SJSA1 (cell line): ENCODE measurements at regions not wholly inside any gene's neighbourhood (a gene's known extent, or its start where the extent isn't known, plus 50 kb on each side); places are given as distances from the start of the nearest gene placed in this dataset.
A peak's percentile ranks its signal among the peaks of the same experiment; 100 is the strongest.

Experiments used
- DNase-seq, 2 experiments: peaks; one replicate each; pipeline ENCODE4 v3.0.0-alpha.2; 2015 to 2020; ENCODE audit warnings: low spot score in 2 of 2, low read depth in 1 of 2
- H3K27ac ChIP-seq: fragments of 250-450 bp; sonication (Bioruptor Pico); 2 replicates; pipeline ENCODE4 v1.5.1; 2020; ENCODE audit warnings: mild to moderate bottlenecking, moderate library complexity
- H3K27me3 ChIP-seq: fragments of 250-450 bp; sonication (Bioruptor Pico); replicated peaks from 2 replicates; pipeline ENCODE4 v1.5.1; 2020; ENCODE audit warnings: mild to moderate bottlenecking, moderate library complexity
- H3K36me3 ChIP-seq: fragments of 250-450 bp; sonication (Bioruptor Pico); 2 replicates; pipeline ENCODE4 v1.5.1; 2020; ENCODE audit warnings: mild to moderate bottlenecking
- H3K4me1 ChIP-seq: fragments of 250-450 bp; sonication (Bioruptor Pico); replicated peaks from 2 replicates; pipeline ENCODE4 v1.6.1; 2021; ENCODE audit warnings: mild to moderate bottlenecking
- H3K4me3 ChIP-seq: fragments of 250-450 bp; sonication (Bioruptor Pico); 2 replicates; pipeline ENCODE4 v1.5.1; 2020; ENCODE audit warnings: mild to moderate bottlenecking
- H3K9me3 ChIP-seq: fragments of 250-450 bp; sonication (Bioruptor Pico); replicated peaks from 2 replicates; pipeline ENCODE4 v1.5.1; 2020; ENCODE audit warnings: mild to moderate bottlenecking

GRCh38 chr15:99473981-99474906 lies 91.5 kb upstream of the MEF2A start:
- Histone ChIP-seq H3K4me3 (no peak overlapping the region), H3K27me3 (no peaks in the 10 kb centered on the region), H3K36me3 (no peaks in the 10 kb centered on the region), H3K27ac (no peak overlapping the region), H3K9me3 (no peaks in the 10 kb centered on the region), H3K4me1 (peaks cover 17% of the 10 kb centered on the region)
- no peak for DNase-seq

GRCh38 chr15:99474909-99475753 lies 90.7 kb upstream of the MEF2A start:
- H3K36me3 ChIP-seq = no peaks in the 10 kb centered on the region
- H3K4me3 ChIP-seq = no peak overlapping the region
- no peaks in the 10 kb centered on the region for H3K27me3 ChIP-seq
- DNase-seq = peak in 1 of 2 experiments; percentile 36
- no peak overlapping the region for H3K27ac ChIP-seq
- H3K9me3 ChIP-seq = no peaks in the 10 kb centered on the region
- H3K4me1 ChIP-seq = peaks cover 17% of the 10 kb centered on the region

- no peak overlapping the region for H3K27ac ChIP-seq
- H3K9me3 ChIP-seq = no peaks in the 10 kb centered on the region
- DNase-seq = peak in 1 of 2 experiments; percentile 33
Measured at GRCh38 chr15:99475754-99476412, 89.9 kb upstream of the MEF2A start.

GRCh38 chr15:99476413-99477222 lies 89.2 kb upstream of the MEF2A start:
- H3K4me1 ChIP-seq = peaks cover 17% of the 10 kb centered on the region
- no peaks in the 10 kb centered on the region for H3K27me3 ChIP-seq
- peak; percentile 57 to 73 for DNase-seq
- 0 out of 2 replicates have a peak overlapping the region, but pooled peaks have one; percentile 12 for H3K27ac ChIP-seq
- no peak overlapping the region for H3K4me3 ChIP-seq
- no peaks in the 10 kb centered on the region for H3K9me3 ChIP-seq
- H3K36me3 ChIP-seq = no peaks in the 10 kb centered on the region

More at GRCh38 chr15:99475754-99476412, 89.9 kb upstream of the MEF2A start:
- Histone ChIP-seq H3K27me3 (no peaks in the 10 kb centered on the region), H3K36me3 (no peaks in the 10 kb centered on the region), H3K4me1 (peaks cover 17% of the 10 kb centered on the region), H3K4me3 (no peak overlapping the region)

- H3K4me3 ChIP-seq = no peak overlapping the region
- no peak overlapping the region for H3K27ac ChIP-seq
- no peaks in the 10 kb centered on the region for H3K27me3 ChIP-seq
- H3K36me3 ChIP-seq = no peaks in the 10 kb centered on the region
- DNase-seq = peak in 1 of 2 experiments; percentile 32
- H3K9me3 ChIP-seq = no peaks in the 10 kb centered on the region
- peaks cover 17% of the 10 kb centered on the region for H3K4me1 ChIP-seq
Measured at GRCh38 chr15:99477791-99478471, 87.9 kb upstream of the MEF2A start.

- peaks cover 17% of the 10 kb centered on the region for H3K4me1 ChIP-seq
- DNase-seq = no peak
- no peaks in the 10 kb centered on the region for H3K9me3 ChIP-seq
- no peak overlapping the region for H3K27ac ChIP-seq
- H3K36me3 ChIP-seq = no peaks in the 10 kb centered on the region
- no peaks in the 10 kb centered on the region for H3K27me3 ChIP-seq
- no peak overlapping the region for H3K4me3 ChIP-seq
Measured at GRCh38 chr15:99478977-99479376, 86.8 kb upstream of the MEF2A start.

GRCh38 chr15:99480016-99480810 lies 85.6 kb upstream of the MEF2A start:
- Histone ChIP-seq H3K27ac (no peak overlapping the region), H3K9me3 (no peaks in the 10 kb centered on the region), H3K27me3 (no peaks in the 10 kb centered on the region), H3K4me3 (no peak overlapping the region), H3K4me1 (peaks cover 17% of the 10 kb centered on the region), H3K36me3 (no peaks in the 10 kb centered on the region)
- DNase-seq = no peak

- no peak overlapping the region for H3K4me3 ChIP-seq
- H3K4me1 ChIP-seq = peaks cover 21% of the 10 kb centered on the region
- no peaks in the 10 kb centered on the region for H3K9me3 ChIP-seq
- no peaks in the 10 kb centered on the region for H3K27me3 ChIP-seq
- DNase-seq = no peak
- no peaks in the 10 kb centered on the region for H3K36me3 ChIP-seq
- no peak overlapping the region for H3K27ac ChIP-seq
Measured at GRCh38 chr15:99481113-99481950, 84.5 kb upstream of the MEF2A start.

- DNase-seq = no peak
- no peaks in the 10 kb centered on the region for H3K36me3 ChIP-seq
- no peak overlapping the region for H3K27ac ChIP-seq
- no peak overlapping the region for H3K4me3 ChIP-seq
- no peaks in the 10 kb centered on the region for H3K9me3 ChIP-seq
- H3K27me3 ChIP-seq = no peaks in the 10 kb centered on the region
- peaks cover 19% of the 10 kb centered on the region for H3K4me1 ChIP-seq
Measured at GRCh38 chr15:99481951-99482230, 83.9 kb upstream of the MEF2A start.

- Histone ChIP-seq H3K36me3 (no peaks in the 10 kb centered on the region), H3K4me3 (no peak overlapping the region), H3K4me1 (peaks cover 16% of the 10 kb centered on the region)
Measured at GRCh38 chr15:99482993-99483392, 82.8 kb upstream of the MEF2A start.

GRCh38 chr15:99485153-99485961 lies 80.4 kb upstream of the MEF2A start:
- no peak overlapping the region for H3K4me3 ChIP-seq
- no peak for DNase-seq
- H3K4me1 ChIP-seq = peaks cover 16% of the 10 kb centered on the region
- no peaks in the 10 kb centered on the region for H3K9me3 ChIP-seq
- no peak overlapping the region for H3K27ac ChIP-seq
- H3K27me3 ChIP-seq = no peaks in the 10 kb centered on the region
- no peaks in the 10 kb centered on the region for H3K36me3 ChIP-seq

More at GRCh38 chr15:99482993-99483392, 82.8 kb upstream of the MEF2A start:
- no peak overlapping the region for H3K27ac ChIP-seq
- no peaks in the 10 kb centered on the region for H3K9me3 ChIP-seq
- no peak for DNase-seq
- no peaks in the 10 kb centered on the region for H3K27me3 ChIP-seq
